Prostate gland (tissue), 2 donors: ENCODE measurements at regions not wholly inside any gene's neighbourhood (a gene's known extent, or its start where the extent isn't known, plus 50 kb on each side); places are given as distances from the start of the nearest gene placed in this dataset.

Source experiments
- DNase-seq: peaks from one replicate; pipeline ENCODE4 v3.0.0-alpha.2; 2019; ENCODE audit warnings: low spot score
- H3K27ac ChIP-seq, 2 donors: fragments of 200-600 bp; sonication (generic); 2 replicates each; pipeline ENCODE4 v1.5.1; 2017 to 2019
- H3K27me3 ChIP-seq: fragments of 200-600 bp; sonication (generic); replicated peaks from 2 replicates; pipeline ENCODE4 v1.5.1; 2019; ENCODE audit not compliant: insufficient read depth
- H3K36me3 ChIP-seq, 2 donors: fragments of 200-600 bp; sonication (generic); 1 replicate in 1 of 2; 2 replicates in 1 of 2; pipeline versions ENCODE4 v1.5.1 to v1.8.1; 2017 to 2019
- H3K4me1 ChIP-seq: fragments of 200-600 bp; sonication (generic); replicated peaks from 2 replicates; pipeline ENCODE4 v1.5.1; 2019
- H3K4me3 ChIP-seq, 2 donors: fragments of 200-600 bp; sonication (generic); 2 replicates each; pipeline ENCODE4 v1.5.1; 2017 to 2019
- H3K9me3 ChIP-seq: fragments of 200-600 bp; sonication (generic); 2 replicates; pipeline ENCODE4 v1.5.1; 2017
- POLR2A ChIP-seq: fragments of 450-650 bp; IDR thresholded peaks from one replicate; pipeline ENCODE4 v1.6.1; 2016; ENCODE audit warnings: antibody characterized with exemption, mild to moderate bottlenecking
- POLR2AphosphoS5 ChIP-seq: sonication (generic); formaldehyde crosslinking; IDR thresholded peaks from one replicate; pipeline ENCODE4 v1.6.1; 2017; ENCODE audit warnings: antibody characterized with exemption
- WGBS: methylation state at CpG from one replicate; pipeline ENCODE4 v1.1.5; 2018; 5-methylcytosine and 5-hydroxymethylcytosine counted together
- intact Hi-C: fragments of 100-400 bp; cut with DNase I; formaldehyde crosslinking; loops from one replicate; pipeline ENCODE4 v1.14.2; 2022
- TF ChIP-seq, protein P1 (sequence below), 4 experiments: fragments of 200-600 bp in 2 of 4; fragments of 450-650 bp in 2 of 4; sonication (generic) in 2 of 4; IDR thresholded peaks; 1 replicate in 3 of 4; 2 replicates in 1 of 4; pipeline ENCODE4 v1.5.1; 2016 to 2019; ENCODE audit warnings: antibody characterized with exemption in 4 of 4, mild to moderate bottlenecking in 2 of 4, moderate library complexity in 2 of 4

- DNase-seq = no peak
- 80% methylated on average over 4 of the region's 4 CpGs for WGBS
- H3K4me1 ChIP-seq = no peaks in the 10 kb centered on the region
- no peak overlapping the region for H3K27ac ChIP-seq
- TF ChIP-seq, protein P1, sequence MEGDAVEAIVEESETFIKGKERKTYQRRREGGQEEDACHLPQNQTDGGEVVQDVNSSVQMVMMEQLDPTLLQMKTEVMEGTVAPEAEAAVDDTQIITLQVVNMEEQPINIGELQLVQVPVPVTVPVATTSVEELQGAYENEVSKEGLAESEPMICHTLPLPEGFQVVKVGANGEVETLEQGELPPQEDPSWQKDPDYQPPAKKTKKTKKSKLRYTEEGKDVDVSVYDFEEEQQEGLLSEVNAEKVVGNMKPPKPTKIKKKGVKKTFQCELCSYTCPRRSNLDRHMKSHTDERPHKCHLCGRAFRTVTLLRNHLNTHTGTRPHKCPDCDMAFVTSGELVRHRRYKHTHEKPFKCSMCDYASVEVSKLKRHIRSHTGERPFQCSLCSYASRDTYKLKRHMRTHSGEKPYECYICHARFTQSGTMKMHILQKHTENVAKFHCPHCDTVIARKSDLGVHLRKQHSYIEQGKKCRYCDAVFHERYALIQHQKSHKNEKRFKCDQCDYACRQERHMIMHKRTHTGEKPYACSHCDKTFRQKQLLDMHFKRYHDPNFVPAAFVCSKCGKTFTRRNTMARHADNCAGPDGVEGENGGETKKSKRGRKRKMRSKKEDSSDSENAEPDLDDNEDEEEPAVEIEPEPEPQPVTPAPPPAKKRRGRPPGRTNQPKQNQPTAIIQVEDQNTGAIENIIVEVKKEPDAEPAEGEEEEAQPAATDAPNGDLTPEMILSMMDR (IDR thresholded peaks at IDR 0.05) = no peak
- no peak for TF ChIP-seq POLR2A
- no peaks in the 10 kb centered on the region for H3K27me3 ChIP-seq
- no peak overlapping the region for H3K4me3 ChIP-seq
- H3K36me3 ChIP-seq = no peaks in the 10 kb centered on the region
- H3K9me3 ChIP-seq = no peaks in the 10 kb centered on the region
- intact Hi-C loops = no loop called here
Observed at GRCh38 chr2:6233993-6234392, 541.8 kb downstream of the SOX11 start.

DNA sequence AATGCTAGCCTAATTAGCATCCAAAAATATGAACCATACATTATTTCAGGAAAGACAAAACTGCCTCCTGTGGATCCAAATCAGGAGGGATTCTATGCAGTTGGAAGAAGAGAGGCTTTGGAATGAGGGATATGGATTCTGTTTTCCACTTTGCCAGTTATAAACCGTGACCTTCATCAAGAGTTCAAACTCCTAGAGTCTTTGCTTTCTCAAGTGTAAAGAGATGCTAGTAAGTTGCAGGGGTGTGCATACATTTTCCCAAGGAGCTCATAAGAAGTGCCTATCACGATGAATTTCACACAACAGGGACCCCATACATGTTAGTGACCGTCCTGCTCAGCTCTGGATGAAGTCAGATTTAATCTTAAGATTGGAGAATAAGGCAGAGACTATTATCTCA, 542.5 kb downstream of the SOX11 start:
- no peak overlapping the region for H3K4me3 ChIP-seq
- intact Hi-C loops = no loop called here
- no peaks in the 10 kb centered on the region for H3K9me3 ChIP-seq
- H3K4me1 ChIP-seq = no peaks in the 10 kb centered on the region
- DNase-seq = no peak
- TF ChIP-seq POLR2A = no peak
- TF ChIP-seq, protein P1 (IDR thresholded peaks at IDR 0.05) = no peak
- TF ChIP-seq POLR2AphosphoS5 = no peak
- no peaks in the 10 kb centered on the region for H3K36me3 ChIP-seq
- no peak overlapping the region for H3K27ac ChIP-seq
- 78% methylated on average over 3 of the region's 3 CpGs for WGBS
- no peaks in the 10 kb centered on the region for H3K27me3 ChIP-seq

- TF ChIP-seq POLR2AphosphoS5 (no peak), POLR2A (no peak)
- TF ChIP-seq, protein P1 (IDR thresholded peaks at IDR 0.05) = no peak
- WGBS = 44% methylated on average over 5 of the region's 5 CpGs
- intact Hi-C loops = no loop called here
- H3K27me3 ChIP-seq = no peaks in the 10 kb centered on the region
- H3K36me3 ChIP-seq = no peaks in the 10 kb centered on the region
- H3K27ac ChIP-seq = no peak overlapping the region
- no peaks in the 10 kb centered on the region for H3K4me1 ChIP-seq
- no peak overlapping the region for H3K4me3 ChIP-seq
- no peaks in the 10 kb centered on the region for H3K9me3 ChIP-seq
- no peak for DNase-seq
Observed at GRCh38 chr2:6236317-6236716, 544.1 kb downstream of the SOX11 start.

DNA sequence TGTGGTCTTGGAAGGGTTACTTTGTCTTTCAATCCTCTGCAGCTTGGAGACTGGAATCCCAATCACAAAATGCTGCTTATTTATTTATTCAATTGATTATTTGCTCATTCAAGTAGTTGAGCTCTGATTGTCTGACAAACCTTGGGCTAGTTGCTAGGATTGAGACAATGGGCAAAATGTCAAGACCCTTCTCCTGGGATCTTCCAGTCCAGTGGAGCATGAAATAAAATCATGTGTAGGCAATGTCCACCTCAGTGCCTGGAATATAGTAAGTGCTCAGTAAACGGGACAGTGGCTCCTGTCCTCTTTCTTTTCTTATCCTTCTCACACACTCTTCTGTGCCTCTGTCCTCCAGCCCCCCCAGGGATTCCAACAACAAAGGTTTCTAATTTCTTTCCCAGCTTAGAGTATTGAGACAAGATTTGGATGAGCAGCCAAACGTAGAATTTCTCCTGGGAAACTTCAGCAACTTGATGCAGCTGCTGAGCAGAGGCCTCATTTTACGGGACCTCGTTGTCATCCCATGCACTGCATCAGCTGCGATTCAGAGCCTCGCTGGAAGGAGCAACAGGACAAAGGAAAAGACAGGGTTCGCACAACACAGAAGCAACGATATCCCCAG, 545.0 kb downstream of the SOX11 start:
- 74% methylated on average over 8 of the region's 8 CpGs for WGBS
- Histone ChIP-seq H3K9me3 (no peaks in the 10 kb centered on the region), H3K27ac (no peak overlapping the region), H3K36me3 (no peaks in the 10 kb centered on the region), H3K27me3 (no peaks in the 10 kb centered on the region), H3K4me3 (no peak overlapping the region), H3K4me1 (no peaks in the 10 kb centered on the region)
- intact Hi-C loops = no loop called here
- DNase-seq = no peak
- TF ChIP-seq POLR2AphosphoS5 (no peak), POLR2A (no peak)
- TF ChIP-seq, protein P1 (IDR thresholded peaks at IDR 0.05) = no peak

GRCh38 chr2:6249557-6249956, 557.4 kb downstream of the SOX11 start:
- TF ChIP-seq POLR2A = no peak
- TF ChIP-seq, protein P1 (IDR thresholded peaks at IDR 0.05) = no peak
- no peak for TF ChIP-seq POLR2AphosphoS5
- Histone ChIP-seq H3K4me1 (no peaks in the 10 kb centered on the region), H3K9me3 (no peaks in the 10 kb centered on the region), H3K4me3 (no peak overlapping the region), H3K27ac (no peak overlapping the region), H3K27me3 (no peaks in the 10 kb centered on the region), H3K36me3 (no peaks in the 10 kb centered on the region)
- intact Hi-C loops = no loop called here
- no peak for DNase-seq
- WGBS = 75% methylated on average over 5 of the region's 5 CpGs
